HCT116 (cell line): ENCODE measurements at regions not wholly inside any gene's neighbourhood (a gene's known extent, or its start where the extent isn't known, plus 50 kb on each side); places are given as distances from the start of the nearest gene placed in this dataset.

Source experiments
- ATAC-seq: fragments of 200-7000 bp; cut with Tn5 transposase; 2 replicates; pipeline ENCODE4 v1.9.1; 2020; ENCODE audit warnings: mild to moderate bottlenecking, moderate library complexity
- BruUV-seq: library from RNA; stranded (reverse); fragments of 400-500 nt; replicated peaks from 2 replicates; lab custom pipeline; 2021; lab: Mats Ljungman, UMichigan
- CTCF ChIA-PET: fragments of 300-600 bp; sonication (Branson Sonifier 250); formaldehyde crosslinking; loops from one replicate; lab custom pipeline; 2021; ENCODE audit warnings: antibody characterized with exemption; lab: Charles Lee
- POLR2A ChIA-PET: fragments of 300-600, 350-600 bp; sonication (Branson Sonifier 250); formaldehyde crosslinking; loops from one replicate; lab custom pipeline; 2021; ENCODE audit warnings: antibody characterized with exemption; lab: Charles Lee
- RAD21 ChIA-PET, 2 experiments: fragments of 300-600 bp; sonication (Branson Sonifier 250); formaldehyde crosslinking; loops; one replicate each; lab custom pipeline; 2023; ENCODE audit warnings: low total read pairs in 2 of 2; ENCODE audit not compliant: uncharacterized antibody in 2 of 2, unreplicated experiment in 2 of 2, low non-redundant PET in 1 of 2; lab: Charles Lee
- DNase-seq: peaks from one replicate; pipeline ENCODE4 v3.0.0-alpha.2; 2010; ENCODE audit warnings: low read depth, low spot score
- H2AFZ ChIP-seq: fragments of 200-600 bp; shearing (Covaris generic), sonication (generic); 2 replicates; pipeline ENCODE4 v1.6.1; 2017; ENCODE audit warnings: low read depth, mixed run types, mixed read lengths, antibody characterized with exemption, low read length; ENCODE audit not compliant: poor library complexity, severe bottlenecking
- H3K27ac ChIP-seq: 2 replicates; pipeline ENCODE4 v1.5.1; 2012; ENCODE audit warnings: low read depth, low read length
- H3K27me3 ChIP-seq: fragments of 200-600 bp; sonication (generic); 2 replicates; pipeline ENCODE4 v1.6.1; 2016; ENCODE audit warnings: mixed run types, low read length, mixed read lengths; ENCODE audit not compliant: insufficient read depth
- H3K36me3 ChIP-seq, 2 experiments: fragments of 200-500 bp in 1 of 2; fragments of 200-600 bp in 1 of 2; sonication (Bioruptor generic) in 1 of 2; sonication (generic) in 1 of 2; 2 replicates each; pipeline versions ENCODE4 v1.5.1 to v1.6.1; 2014 to 2016; ENCODE audit warnings: low read length in 2 of 2, inconsistent platforms in 1 of 2, mixed read lengths in 1 of 2, mixed run types in 1 of 2; ENCODE audit not compliant: insufficient read depth in 2 of 2, control insufficient read depth in 1 of 2
- H3K4me1 ChIP-seq, 2 experiments: fragments of 200-600 bp in 1 of 2; sonication (generic) in 1 of 2; 2 replicates each; pipeline versions ENCODE4 v1.5.1 to v1.6.1; 2012 to 2017; ENCODE audit warnings: low read length in 2 of 2, inconsistent platforms in 1 of 2, mild to moderate bottlenecking in 1 of 2, mixed read lengths in 1 of 2, mixed run types in 1 of 2, moderate library complexity in 1 of 2; ENCODE audit not compliant: insufficient read depth in 2 of 2, control insufficient read depth in 1 of 2
- H3K4me2 ChIP-seq: fragments of 200-600 bp; sonication (generic); 2 replicates; pipeline ENCODE4 v1.6.1; 2017; ENCODE audit warnings: mixed run types, low read length, mixed read lengths
- H3K4me3 ChIP-seq, 2 experiments: fragments of 200-600 bp in 1 of 2; sonication (generic) in 1 of 2; replicated peaks in 1 of 2; 2 replicates each; pipeline ENCODE4 v1.5.1; 2011 to 2016; ENCODE audit warnings: low read length in 2 of 2, control low read depth in 1 of 2, low read depth in 1 of 2, mild to moderate bottlenecking in 1 of 2, mixed read lengths in 1 of 2, mixed run types in 1 of 2
- H3K79me2 ChIP-seq: fragments of 200-600 bp; sonication (generic); 2 replicates; pipeline ENCODE4 v1.6.1; 2017; ENCODE audit warnings: mild to moderate bottlenecking, mixed run types, low read length, moderate library complexity, mixed read lengths; ENCODE audit not compliant: insufficient read depth
- H3K9ac ChIP-seq: fragments of 200-600 bp; sonication (generic); 2 replicates; pipeline ENCODE4 v1.6.1; 2016; ENCODE audit warnings: low read length, mixed read lengths
- H3K9me2 ChIP-seq: fragments of 200-600 bp; sonication (generic), shearing (Covaris generic); 2 replicates; pipeline ENCODE4 v1.6.1; 2017; ENCODE audit warnings: mixed run types, mild to moderate bottlenecking, moderate library complexity; ENCODE audit not compliant: insufficient read depth
- H3K9me3 ChIP-seq, 2 experiments: fragments of 200-500 bp in 1 of 2; fragments of 200-600 bp in 1 of 2; sonication (Bioruptor generic) in 1 of 2; sonication (generic) in 1 of 2; 2 replicates each; pipeline ENCODE4 v1.6.1; 2014 to 2017; ENCODE audit warnings: low read length in 2 of 2, mixed read lengths in 2 of 2, inconsistent platforms in 1 of 2, low read depth in 1 of 2, mild to moderate bottlenecking in 1 of 2, mixed run types in 1 of 2, moderate library complexity in 1 of 2; ENCODE audit not compliant: control insufficient read depth in 1 of 2, insufficient read depth in 1 of 2
- H4K20me1 ChIP-seq: fragments of 200-600 bp; sonication (generic), shearing (Covaris generic); 2 replicates; pipeline ENCODE4 v1.6.1; 2017; ENCODE audit warnings: mixed run types, mild to moderate bottlenecking, moderate library complexity; ENCODE audit not compliant: insufficient read depth
- CBX3 ChIP-seq: IDR thresholded peaks from 2 replicates; pipeline ENCODE4 v1.6.1; 2012; ENCODE audit warnings: low read depth
- CEBPB ChIP-seq: IDR thresholded peaks from 2 replicates; pipeline ENCODE4 v1.6.1; 2012; ENCODE audit warnings: low read depth
- EGR1 ChIP-seq: IDR thresholded peaks from 2 replicates; pipeline ENCODE4 v1.6.1; 2012; ENCODE audit warnings: low read depth
- ELF1 ChIP-seq: IDR thresholded peaks from 2 replicates; pipeline ENCODE4 v1.6.1; 2012; ENCODE audit warnings: low read depth, borderline replicate concordance
- JUND ChIP-seq: IDR thresholded peaks from 2 replicates; pipeline ENCODE4 v1.6.1; 2012
- POLR2AphosphoS5 ChIP-seq: IDR thresholded peaks from 2 replicates; pipeline ENCODE4 v1.6.1; 2011; ENCODE audit warnings: mild to moderate bottlenecking, low read depth, low read length, moderate library complexity
- RAD21 ChIP-seq: IDR thresholded peaks from 2 replicates; pipeline ENCODE4 v1.6.1; 2012; ENCODE audit warnings: low read depth, mild to moderate bottlenecking
- REST ChIP-seq: IDR thresholded peaks from 2 replicates; pipeline ENCODE4 v1.6.1; 2012; ENCODE audit warnings: low read depth
- SIN3A ChIP-seq: IDR thresholded peaks from 2 replicates; pipeline ENCODE4 v1.6.1; 2012; ENCODE audit warnings: low read depth
- SP1 ChIP-seq: IDR thresholded peaks from 2 replicates; pipeline ENCODE4 v1.6.1; 2012; ENCODE audit warnings: low read depth
- SRF ChIP-seq: IDR thresholded peaks from 2 replicates; pipeline ENCODE4 v1.6.1; 2012; ENCODE audit warnings: low read depth
- ZFX ChIP-seq: fragments of 450-650 bp; IDR thresholded peaks from 2 replicates; pipeline ENCODE4 v1.6.1; 2017
- ZNF274 ChIP-seq: fragments of 200-500 bp; sonication (Bioruptor generic); IDR thresholded peaks from 2 replicates; pipeline ENCODE4 v1.6.1; 2014; ENCODE audit warnings: mild to moderate bottlenecking, low read depth, low read length, inconsistent platforms
- intact Hi-C: fragments of 100-400 bp; cut with micrococcal nuclease; formaldehyde crosslinking; loops from 2 replicates; pipeline ENCODE4 v1.10.0; 2022

DNA sequence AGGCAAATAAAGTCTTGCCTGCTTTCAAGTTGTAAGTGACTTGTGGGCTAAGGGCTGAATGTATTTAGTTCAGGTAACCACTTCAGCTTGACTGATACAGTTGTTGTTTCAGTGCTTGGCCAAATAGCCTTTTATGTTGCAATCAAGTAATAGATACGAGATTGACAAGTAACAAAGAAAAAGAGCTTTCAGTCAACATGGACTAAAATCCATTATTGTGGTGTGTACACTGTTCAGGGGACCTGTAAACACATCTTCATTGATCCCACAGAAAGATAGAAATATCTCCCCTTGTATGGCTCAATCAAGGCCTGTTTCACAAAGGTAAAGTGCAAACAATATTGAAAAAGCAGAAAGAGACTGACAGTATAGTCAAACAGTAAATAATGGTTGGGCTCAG, 224.8 kb upstream of the TMCO5A start:
- ChIA-PET CTCF (no interaction called here), POLR2A (interaction anchor here (0.5 kb wide), 1 partner anchor 10 kb away, joined by 3 read pairs; no protein-coding TSS in a partner anchor), RAD21 (interaction anchor here in 1 of 2 experiments (0.7 kb wide), 1 partner anchor 288 kb away, joined by 3 read pairs; no protein-coding TSS in a partner anchor)
- Histone ChIP-seq H3K9me2 (no peaks in the 10 kb centered on the region), H2AFZ (no peak overlapping the region), H3K4me1 (no peaks in the 10 kb centered on the region), H3K9ac (no peak overlapping the region), H3K27me3 (no peaks in the 10 kb centered on the region), H3K36me3 (no peaks in the 10 kb centered on the region), H3K4me3 (no peak overlapping the region), H3K79me2 (no peaks in the 10 kb centered on the region), H3K4me2 (no peak overlapping the region), H4K20me1 (no peaks in the 10 kb centered on the region), H3K27ac (no peak overlapping the region), H3K9me3 (no peaks in the 10 kb centered on the region)
- ATAC-seq, result no peak
- intact Hi-C loops, result loop anchor here (10.0 kb wide), 1 partner anchor 345 kb away; no protein-coding TSS in a partner anchor
- no TSS peak for BruUV-seq
- no peak for TF ChIP-seq CEBPB
- no peak for TF ChIP-seq SRF
- TF ChIP-seq JUND, result no peak
- TF ChIP-seq EGR1, result no peak
- no peak for TF ChIP-seq RAD21
- TF ChIP-seq ZFX, result no peak
- TF ChIP-seq ZNF274, result no peak
- no peak for TF ChIP-seq REST
- TF ChIP-seq CBX3, result no peak
- TF ChIP-seq POLR2AphosphoS5, result no peak
- no peak for TF ChIP-seq SP1
- TF ChIP-seq ELF1, result no peak
- TF ChIP-seq SIN3A, result no peak
- no peak for DNase-seq
